ENCODE measurements at regions not wholly inside any gene's neighbourhood (a gene's known extent, or its start where the extent isn't known, plus 50 kb on each side); places are given as distances from the start of the nearest gene placed in this dataset.
A peak's percentile ranks its signal among the peaks of the same experiment; 100 is the strongest.

- Histone ChIP-seq H3K27ac (ENCODE audit: low read length) (no peak overlapping the region), H3K36me3 (ENCODE audit: insufficient read depth, low read length) (no peaks in the 10 kb centered on the region), H3K79me2 (replicated peaks; ENCODE audit: insufficient read depth, low read length) (no peaks in the 10 kb centered on the region), H3K27me3 (ENCODE audit: insufficient read depth, low read depth, low read length) (no peaks in the 10 kb centered on the region), H3K9me3 (ENCODE audit: low read length) (no peaks in the 10 kb centered on the region), H3K9ac (ENCODE audit: low read length) (no peak overlapping the region), H3K9me2 (ENCODE audit: insufficient read depth, low read length) (no peaks in the 10 kb centered on the region), H3K4me3 (ENCODE audit: low read length) (no peak overlapping the region), H3F3A (ENCODE audit: insufficient read depth, low read length, poor library complexity, severe bottlenecking) (no peaks in the 10 kb centered on the region), H2AFZ (ENCODE audit: low read depth, low read length) (no peak overlapping the region), H3K4me2 (ENCODE audit: low read length) (no peak overlapping the region), H4K20me1 (ENCODE audit: insufficient read depth) (no peaks in the 10 kb centered on the region)
- TF ChIP-seq POLR2AphosphoS5 (IDR thresholded peaks at IDR 0.05) = no peak
Observed at GRCh38 chr13:55816976-55817601, 1323.6 kb upstream of the PRR20A start.

GRCh38 chr13:55820817-55821216, 1319.9 kb upstream of the PRR20A start:
- Histone ChIP-seq H3K4me2 (ENCODE audit: low read length) (no peak overlapping the region), H3K4me3 (ENCODE audit: low read length) (no peak overlapping the region), H2AFZ (ENCODE audit: low read depth, low read length) (no peak overlapping the region), H3K9ac (ENCODE audit: low read length) (no peak overlapping the region), H4K20me1 (ENCODE audit: insufficient read depth) (no peaks in the 10 kb centered on the region), H3K36me3 (ENCODE audit: insufficient read depth, low read length) (no peaks in the 10 kb centered on the region), H3K9me2 (ENCODE audit: insufficient read depth, low read length) (no peaks in the 10 kb centered on the region), H3K27me3 (ENCODE audit: insufficient read depth, low read depth, low read length) (no peaks in the 10 kb centered on the region), H3K79me2 (replicated peaks; ENCODE audit: insufficient read depth, low read length) (no peaks in the 10 kb centered on the region), H3K9me3 (ENCODE audit: low read length) (no peaks in the 10 kb centered on the region), H3K27ac (ENCODE audit: low read length) (no peak overlapping the region), H3F3A (ENCODE audit: insufficient read depth, low read length, poor library complexity, severe bottlenecking) (no peaks in the 10 kb centered on the region)
- TF ChIP-seq TAF1 (IDR thresholded peaks at IDR 0.05; ENCODE audit: low read depth) (no peak), EP300 (conservative IDR thresholded peaks at IDR 0.05; ENCODE audit: poor library complexity, severe bottlenecking) (no peak), MXI1 (conservative IDR thresholded peaks at IDR 0.05; ENCODE audit: poor library complexity, severe bottlenecking) (no peak), POLR2AphosphoS5 (IDR thresholded peaks at IDR 0.05) (no peak), SMC3 (conservative IDR thresholded peaks at IDR 0.05; ENCODE audit: poor library complexity) (no peak), CTCF (IDR thresholded peaks at IDR 0.05; ENCODE audit: poor library complexity, severe bottlenecking) (no peak)

- H3K79me2 ChIP-seq (replicated peaks; ENCODE audit: insufficient read depth, low read length) = no peaks in the 10 kb centered on the region
- H3K9me3 ChIP-seq (ENCODE audit: low read length) = peaks cover 4% of the 10 kb centered on the region
- H3F3A ChIP-seq (ENCODE audit: insufficient read depth, low read length, poor library complexity, severe bottlenecking) = no peaks in the 10 kb centered on the region
- no peaks in the 10 kb centered on the region for H3K9me2 ChIP-seq (ENCODE audit: insufficient read depth, low read length)
- no peaks in the 10 kb centered on the region for H3K27me3 ChIP-seq (ENCODE audit: insufficient read depth, low read depth, low read length)
- H4K20me1 ChIP-seq (ENCODE audit: insufficient read depth) = no peaks in the 10 kb centered on the region
- H3K4me3 ChIP-seq (ENCODE audit: low read length) = no peak overlapping the region
- H2AFZ ChIP-seq (ENCODE audit: low read depth, low read length) = no peak overlapping the region
- no peak overlapping the region for H3K4me2 ChIP-seq (ENCODE audit: low read length)
- TF ChIP-seq SMC3 (conservative IDR thresholded peaks at IDR 0.05; ENCODE audit: poor library complexity) = no peak
- no peak for TF ChIP-seq EP300 (conservative IDR thresholded peaks at IDR 0.05; ENCODE audit: poor library complexity, severe bottlenecking)
- TF ChIP-seq POLR2AphosphoS5 (IDR thresholded peaks at IDR 0.05) = peak; percentile 32
- no peak overlapping the region for H3K9ac ChIP-seq (ENCODE audit: low read length)
- no peaks in the 10 kb centered on the region for H3K36me3 ChIP-seq (ENCODE audit: insufficient read depth, low read length)
- H3K27ac ChIP-seq (ENCODE audit: low read length) = no peak overlapping the region
Observed at GRCh38 chr13:55869648-55870047, 1271.1 kb upstream of the PRR20A start.

- no peak overlapping the region for H3K4me3 ChIP-seq (ENCODE audit: low read length)
- TF ChIP-seq POLR2AphosphoS5 (IDR thresholded peaks at IDR 0.05) (no peak), RAD21 (conservative IDR thresholded peaks at IDR 0.05) (no peak), REST (IDR thresholded peaks at IDR 0.05; ENCODE audit: borderline replicate concordance) (no peak), TAF1 (IDR thresholded peaks at IDR 0.05; ENCODE audit: low read depth) (no peak), SMC3 (conservative IDR thresholded peaks at IDR 0.05; ENCODE audit: poor library complexity) (no peak), EZH2 (IDR thresholded peaks at IDR 0.05; ENCODE audit: borderline replicate concordance, insufficient read depth, low read length, poor library complexity, severe bottlenecking) (no peak), EP300 (conservative IDR thresholded peaks at IDR 0.05; ENCODE audit: poor library complexity, severe bottlenecking) (no peak), MXI1 (conservative IDR thresholded peaks at IDR 0.05; ENCODE audit: poor library complexity, severe bottlenecking) (no peak), CTCF (IDR thresholded peaks at IDR 0.05; ENCODE audit: poor library complexity, severe bottlenecking) (no peak)
Observed at GRCh38 chr13:55887561-55887960, 1253.2 kb upstream of the PRR20A start.

More at GRCh38 chr13:55887561-55887960, 1253.2 kb upstream of the PRR20A start:
- Histone ChIP-seq H3K27me3 (ENCODE audit: insufficient read depth, low read depth, low read length) (no peaks in the 10 kb centered on the region), H3K79me2 (replicated peaks; ENCODE audit: insufficient read depth, low read length) (no peaks in the 10 kb centered on the region), H3K9ac (ENCODE audit: low read length) (no peak overlapping the region), H4K20me1 (ENCODE audit: insufficient read depth) (no peaks in the 10 kb centered on the region), H3K9me3 (ENCODE audit: low read length) (no peaks in the 10 kb centered on the region), H3K9me2 (ENCODE audit: insufficient read depth, low read length) (no peaks in the 10 kb centered on the region), H2AFZ (ENCODE audit: low read depth, low read length) (no peak overlapping the region), H3K36me3 (ENCODE audit: insufficient read depth, low read length) (no peaks in the 10 kb centered on the region), H3K27ac (ENCODE audit: low read length) (no peak overlapping the region), H3K4me2 (ENCODE audit: low read length) (no peak overlapping the region), H3F3A (ENCODE audit: insufficient read depth, low read length, poor library complexity, severe bottlenecking) (no peaks in the 10 kb centered on the region)
